Activated CD8-positive, alpha-beta T cell treated with anti-CD3 and anti-CD28 coated beads for 36 hours (primary cell): ENCODE measurements at regions not wholly inside any gene's neighbourhood (a gene's known extent, or its start where the extent isn't known, plus 50 kb on each side); places are given as distances from the start of the nearest gene placed in this dataset.

Source experiments
- ATAC-seq: fragments of 200-7000 bp; cut with Tn5 transposase; one replicate; pipeline ENCODE4 v1.10.0; 2021; ENCODE audit warnings: mild to moderate bottlenecking, moderate library complexity
- CTCF ChIA-PET: fragments of 350-600 bp; sonication (Branson Sonifier 250); formaldehyde crosslinking; loops from one replicate; lab custom pipeline; 2021; ENCODE audit warnings: antibody characterized with exemption; lab: Charles Lee
- POLR2A ChIA-PET: fragments of 350-600 bp; sonication (Branson Sonifier 250); formaldehyde crosslinking; loops from one replicate; lab custom pipeline; 2021; ENCODE audit warnings: antibody characterized with exemption; lab: Charles Lee
- DNase-seq: peaks from one replicate; pipeline ENCODE4 v3.0.0-alpha.2; 2020
- H3K27ac Mint-ChIP-seq: one replicate; pipeline ENCODE4 v1.8.0; 2021; ENCODE audit warnings: mild to moderate bottlenecking, mixed read lengths
- H3K27me3 Mint-ChIP-seq: one replicate; pipeline ENCODE4 v1.8.0; 2021; ENCODE audit warnings: mixed read lengths
- H3K36me3 Mint-ChIP-seq: one replicate; pipeline ENCODE4 v1.8.0; 2021; ENCODE audit warnings: low read depth, mixed read lengths
- H3K4me1 Mint-ChIP-seq: one replicate; pipeline ENCODE4 v1.8.0; 2021; ENCODE audit warnings: low read depth, mixed read lengths
- H3K4me3 Mint-ChIP-seq: one replicate; pipeline ENCODE4 v1.8.0; 2021; ENCODE audit warnings: mild to moderate bottlenecking, moderate library complexity, mixed read lengths
- H3K9me3 Mint-ChIP-seq: one replicate; pipeline ENCODE4 v1.8.0; 2021; ENCODE audit warnings: mixed read lengths
- intact Hi-C: fragments of 100-400 bp; cut with micrococcal nuclease; formaldehyde crosslinking; loops from one replicate; pipeline ENCODE4 v1.10.0; 2022
- TF ChIP-seq, protein P1 (sequence below): fragments of 200-600 bp; IDR thresholded peaks from one replicate; pipeline ENCODE4 v1.8.0; 2022; ENCODE audit warnings: antibody characterized with exemption, mild to moderate bottlenecking

DNA sequence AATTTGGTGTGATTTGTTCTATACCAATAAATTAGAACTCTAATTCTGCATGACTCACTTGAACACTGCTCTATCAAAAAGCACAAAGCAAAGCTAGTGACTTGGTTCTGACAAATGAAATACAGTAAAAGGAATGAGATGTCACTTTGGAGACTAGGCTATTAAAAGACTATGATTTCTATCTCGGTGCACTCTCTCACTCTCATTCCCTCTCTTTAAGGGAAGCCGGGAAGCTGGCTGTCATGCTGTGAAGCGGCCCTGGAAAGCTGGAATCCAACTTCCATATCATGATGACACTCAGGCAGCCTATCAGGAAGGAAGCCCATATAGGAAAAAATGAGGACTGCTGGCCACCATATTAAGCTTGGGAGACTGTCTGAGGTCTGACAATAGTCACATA, 590.1 kb upstream of the CBLB start:
- POLR2A ChIA-PET: no interaction called here
- Mint-ChIP-seq H3K27ac (no peak overlapping the region), H3K9me3 (peaks cover 2% of the 10 kb centered on the region), H3K4me1 (peaks cover 11% of the 10 kb centered on the region), H3K4me3 (no peak overlapping the region), H3K36me3 (no peaks in the 10 kb centered on the region), H3K27me3 (no peaks in the 10 kb centered on the region)
- CTCF ChIA-PET: interaction anchor here (0.9 to 1.4 kb wide), 2 partner anchors 9 to 33 kb away, joined by 3 read pairs; no protein-coding TSS in a partner anchor
- ATAC-seq (no peak), DNase-seq (no peak)
- intact Hi-C loops: no loop called here
- TF ChIP-seq, protein P1, sequence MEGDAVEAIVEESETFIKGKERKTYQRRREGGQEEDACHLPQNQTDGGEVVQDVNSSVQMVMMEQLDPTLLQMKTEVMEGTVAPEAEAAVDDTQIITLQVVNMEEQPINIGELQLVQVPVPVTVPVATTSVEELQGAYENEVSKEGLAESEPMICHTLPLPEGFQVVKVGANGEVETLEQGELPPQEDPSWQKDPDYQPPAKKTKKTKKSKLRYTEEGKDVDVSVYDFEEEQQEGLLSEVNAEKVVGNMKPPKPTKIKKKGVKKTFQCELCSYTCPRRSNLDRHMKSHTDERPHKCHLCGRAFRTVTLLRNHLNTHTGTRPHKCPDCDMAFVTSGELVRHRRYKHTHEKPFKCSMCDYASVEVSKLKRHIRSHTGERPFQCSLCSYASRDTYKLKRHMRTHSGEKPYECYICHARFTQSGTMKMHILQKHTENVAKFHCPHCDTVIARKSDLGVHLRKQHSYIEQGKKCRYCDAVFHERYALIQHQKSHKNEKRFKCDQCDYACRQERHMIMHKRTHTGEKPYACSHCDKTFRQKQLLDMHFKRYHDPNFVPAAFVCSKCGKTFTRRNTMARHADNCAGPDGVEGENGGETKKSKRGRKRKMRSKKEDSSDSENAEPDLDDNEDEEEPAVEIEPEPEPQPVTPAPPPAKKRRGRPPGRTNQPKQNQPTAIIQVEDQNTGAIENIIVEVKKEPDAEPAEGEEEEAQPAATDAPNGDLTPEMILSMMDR: no peak

DNA sequence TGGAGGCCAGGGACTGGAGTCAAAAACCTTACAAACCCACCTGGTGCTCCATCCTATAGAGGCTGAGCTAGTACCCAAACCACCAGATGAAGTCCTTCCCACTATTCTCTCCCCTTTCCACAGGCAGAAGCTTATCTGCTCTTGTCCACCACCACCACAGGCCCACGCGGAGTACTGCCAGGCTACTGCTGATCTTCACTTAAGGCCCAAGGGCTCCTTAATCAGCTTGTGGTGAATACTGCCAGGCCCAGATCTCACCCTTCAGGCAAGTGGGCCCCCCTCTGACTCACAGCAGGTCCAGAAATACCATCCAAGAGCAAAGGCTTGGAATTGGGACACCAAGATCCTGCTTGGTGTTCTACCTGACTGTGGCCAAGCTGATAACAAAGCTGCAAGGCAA, 598.1 kb upstream of the CBLB start:
- intact Hi-C loops: no loop called here
- no peaks in the 10 kb centered on the region for H3K27me3 Mint-ChIP-seq
- POLR2A ChIA-PET: no interaction called here
- H3K4me3 Mint-ChIP-seq: no peak overlapping the region
- ATAC-seq (no peak), DNase-seq (no peak)
- H3K27ac Mint-ChIP-seq: no peak overlapping the region
- H3K36me3 Mint-ChIP-seq: peaks cover 9% of the 10 kb centered on the region
- CTCF ChIA-PET: no interaction called here
- H3K4me1 Mint-ChIP-seq: no peaks in the 10 kb centered on the region
- TF ChIP-seq, protein P1: no peak
- peaks cover 16% of the 10 kb centered on the region for H3K9me3 Mint-ChIP-seq

DNA sequence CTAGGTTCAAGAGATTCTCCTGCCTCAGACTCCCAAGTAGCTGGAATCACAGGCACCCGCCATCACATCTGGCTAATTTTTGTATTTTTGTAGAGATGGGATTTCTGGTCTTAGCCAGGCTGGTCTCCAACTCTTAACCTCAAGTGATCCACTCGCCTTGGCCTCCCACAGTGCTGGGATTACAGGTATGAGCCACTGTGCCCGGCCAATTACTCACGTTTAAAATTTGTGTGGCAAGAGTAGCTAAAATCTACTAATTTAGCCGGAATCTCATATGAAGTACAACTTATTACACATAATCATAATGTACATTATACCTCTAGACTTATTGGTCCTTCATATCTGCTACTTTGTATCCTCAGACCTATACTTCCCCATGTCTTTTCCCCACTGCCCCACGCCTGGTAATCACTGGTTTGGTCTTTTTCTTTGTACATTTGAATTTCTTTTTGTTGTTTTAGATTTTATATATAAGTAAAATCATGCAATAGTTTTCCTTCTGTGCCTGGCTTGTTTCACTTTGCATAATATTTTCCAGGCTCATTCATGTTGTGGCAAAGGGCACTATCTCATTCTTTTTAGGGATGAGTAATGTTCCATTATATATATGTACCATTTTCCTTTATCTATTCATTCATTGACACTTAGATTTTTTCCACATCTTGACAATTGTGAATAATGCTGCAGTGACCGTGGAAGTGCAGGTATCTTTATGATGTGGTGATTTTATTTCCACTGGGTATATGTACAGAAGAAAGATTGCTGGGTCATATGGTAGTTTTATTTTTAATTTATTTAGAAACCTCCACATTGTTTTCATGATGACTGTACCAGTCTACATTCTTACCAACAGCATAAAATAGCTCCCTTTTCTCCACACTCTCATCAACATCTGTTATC, 605.0 kb upstream of the CBLB start:
- H3K36me3 Mint-ChIP-seq: peaks cover 24% of the 10 kb centered on the region
- POLR2A ChIA-PET: no interaction called here
- intact Hi-C loops: loop anchor here (1.0 kb wide), 1 partner anchor 51 kb away; no protein-coding TSS in a partner anchor

DNA sequence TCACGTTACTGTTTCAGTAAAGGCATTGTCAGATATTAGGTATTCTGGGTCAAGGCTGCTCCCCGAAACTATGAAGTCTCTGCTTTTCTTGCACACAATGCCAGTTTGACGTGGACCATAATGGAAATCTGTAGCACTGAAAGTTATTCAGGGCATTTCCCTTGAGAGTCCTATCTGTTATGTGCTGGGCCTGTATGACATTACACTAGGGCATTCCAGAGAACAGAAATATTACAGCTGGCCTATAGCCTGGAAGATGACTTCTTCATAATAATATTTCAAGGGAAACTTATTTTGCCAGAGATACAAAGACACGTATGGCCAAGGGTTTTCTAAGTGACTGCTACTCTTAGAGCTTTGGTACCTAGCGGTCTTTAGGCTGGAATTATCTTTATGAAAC, 613.6 kb upstream of the CBLB start:
- Mint-ChIP-seq H3K4me3 (no peak overlapping the region), H3K27ac (no peak overlapping the region), H3K27me3 (no peaks in the 10 kb centered on the region), H3K4me1 (no peaks in the 10 kb centered on the region), H3K9me3 (peaks cover 13% of the 10 kb centered on the region), H3K36me3 (peaks cover 6% of the 10 kb centered on the region)
- CTCF ChIA-PET: no interaction called here
- ATAC-seq (no peak), DNase-seq (no peak)
- intact Hi-C loops: no loop called here
- POLR2A ChIA-PET: no interaction called here
- TF ChIP-seq, protein P1: no peak

More for the DNA sequence above, 605.0 kb upstream of the CBLB start:
- no peak overlapping the region for H3K4me3 Mint-ChIP-seq
- peaks cover 29% of the 10 kb centered on the region for H3K9me3 Mint-ChIP-seq
- H3K27me3 Mint-ChIP-seq: no peaks in the 10 kb centered on the region
- TF ChIP-seq, protein P1: no peak
- CTCF ChIA-PET: no interaction called here
- H3K4me1 Mint-ChIP-seq: peaks cover 16% of the 10 kb centered on the region
- peak; percentile 2 for DNase-seq
- peak overlapping the region; percentile 77 for H3K27ac Mint-ChIP-seq
- peak; percentile 81 for ATAC-seq

DNA sequence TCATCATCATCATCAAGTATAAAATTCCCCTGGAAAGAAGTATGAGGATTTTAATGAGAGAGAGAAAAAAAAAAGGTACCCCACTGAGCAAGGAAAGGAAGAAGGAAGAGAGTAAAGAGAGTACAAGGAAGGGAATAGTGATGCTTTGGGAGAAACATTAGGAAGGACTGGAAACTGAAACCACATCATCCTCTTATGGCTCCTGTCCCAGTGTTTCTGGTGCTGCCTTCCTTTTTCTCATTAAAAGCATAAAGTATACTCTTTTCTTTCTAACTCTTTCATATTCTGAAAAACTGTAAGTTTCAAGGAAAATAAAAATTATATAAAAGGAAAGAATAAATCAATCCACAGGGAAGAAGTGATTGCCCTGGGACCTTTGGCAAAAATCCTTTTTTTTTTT, 616.4 kb upstream of the CBLB start:
- no peak for DNase-seq
- intact Hi-C loops: no loop called here
- H3K36me3 Mint-ChIP-seq: no peaks in the 10 kb centered on the region
- H3K4me3 Mint-ChIP-seq: no peak overlapping the region
- H3K4me1 Mint-ChIP-seq: no peaks in the 10 kb centered on the region
- POLR2A ChIA-PET: no interaction called here
- H3K9me3 Mint-ChIP-seq: no peaks in the 10 kb centered on the region
- H3K27me3 Mint-ChIP-seq: no peaks in the 10 kb centered on the region
- no peak for ATAC-seq
- no peak overlapping the region for H3K27ac Mint-ChIP-seq
- TF ChIP-seq, protein P1: no peak
- CTCF ChIA-PET: interaction anchor here (1.3 kb wide), 1 partner anchor 124 kb away, joined by 4 read pairs; no protein-coding TSS in a partner anchor
